ENCODE measurements at regions not wholly inside any gene's neighbourhood (a gene's known extent, or its start where the extent isn't known, plus 50 kb on each side); places are given as distances from the start of the nearest gene placed in this dataset.

DNA sequence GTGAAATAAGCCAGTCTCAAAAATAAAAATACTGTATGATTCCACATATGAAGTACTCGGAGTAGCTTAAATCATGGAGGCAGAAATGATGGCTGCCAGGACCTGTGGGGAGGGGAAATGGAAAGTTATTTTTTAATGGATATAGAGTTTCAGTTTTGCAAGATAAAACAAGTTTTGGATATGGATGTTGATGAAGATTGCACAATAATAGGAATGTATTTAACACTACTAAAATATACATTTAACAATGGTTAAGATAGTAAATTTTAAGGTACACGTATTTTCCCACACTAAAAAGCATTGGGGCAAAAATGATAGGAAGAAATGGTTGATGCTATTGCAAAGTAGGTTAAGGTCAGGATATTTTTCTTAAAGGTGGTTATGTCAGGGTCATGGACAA is 1058.9 kb upstream of the MAP3K7 start:
- TF ChIP-seq, protein P1, sequence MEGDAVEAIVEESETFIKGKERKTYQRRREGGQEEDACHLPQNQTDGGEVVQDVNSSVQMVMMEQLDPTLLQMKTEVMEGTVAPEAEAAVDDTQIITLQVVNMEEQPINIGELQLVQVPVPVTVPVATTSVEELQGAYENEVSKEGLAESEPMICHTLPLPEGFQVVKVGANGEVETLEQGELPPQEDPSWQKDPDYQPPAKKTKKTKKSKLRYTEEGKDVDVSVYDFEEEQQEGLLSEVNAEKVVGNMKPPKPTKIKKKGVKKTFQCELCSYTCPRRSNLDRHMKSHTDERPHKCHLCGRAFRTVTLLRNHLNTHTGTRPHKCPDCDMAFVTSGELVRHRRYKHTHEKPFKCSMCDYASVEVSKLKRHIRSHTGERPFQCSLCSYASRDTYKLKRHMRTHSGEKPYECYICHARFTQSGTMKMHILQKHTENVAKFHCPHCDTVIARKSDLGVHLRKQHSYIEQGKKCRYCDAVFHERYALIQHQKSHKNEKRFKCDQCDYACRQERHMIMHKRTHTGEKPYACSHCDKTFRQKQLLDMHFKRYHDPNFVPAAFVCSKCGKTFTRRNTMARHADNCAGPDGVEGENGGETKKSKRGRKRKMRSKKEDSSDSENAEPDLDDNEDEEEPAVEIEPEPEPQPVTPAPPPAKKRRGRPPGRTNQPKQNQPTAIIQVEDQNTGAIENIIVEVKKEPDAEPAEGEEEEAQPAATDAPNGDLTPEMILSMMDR (IDR thresholded peaks at IDR 0.05), result no peak
- no peak for TF ChIP-seq POLR2AphosphoS5 (IDR thresholded peaks at IDR 0.05)

Measured in breast epithelium (tissue), 3 donors.